ENCODE measurements at regions not wholly inside any gene's neighbourhood (a gene's known extent, or its start where the extent isn't known, plus 50 kb on each side); places are given as distances from the start of the nearest gene placed in this dataset.
"Not testable (repeated sequence)": the region's sequence is repeated elsewhere in the genome, so short reads cannot be mapped to it uniquely, and the experiment has no call there.

GRCh38 chr17:68097161-68097805 lies 61.7 kb downstream of the KPNA2 start:
- Histone ChIP-seq H2AFZ (peak overlapping the region; percentile 28), H3K9ac (no peak overlapping the region), H3K4me2 (ENCODE audit: low read length) (no peak overlapping the region), H3K27me3 (ENCODE audit: control insufficient read depth, insufficient read depth, low read length) (no peaks in the 10 kb centered on the region), H3K36me3 (ENCODE audit: control insufficient read depth, insufficient read depth, low read length) (no peaks in the 10 kb centered on the region), H3K79me2 (peaks cover 1% of the 10 kb centered on the region), H3K27ac (no peak overlapping the region), H3K9me3 (ENCODE audit: control insufficient read depth, low read length) (no peaks in the 10 kb centered on the region), H3K4me1 (no peaks in the 10 kb centered on the region), H3K4me3 (ENCODE audit: low read depth, low read length) (no peak overlapping the region)
- TF ChIP-seq, protein P1, sequence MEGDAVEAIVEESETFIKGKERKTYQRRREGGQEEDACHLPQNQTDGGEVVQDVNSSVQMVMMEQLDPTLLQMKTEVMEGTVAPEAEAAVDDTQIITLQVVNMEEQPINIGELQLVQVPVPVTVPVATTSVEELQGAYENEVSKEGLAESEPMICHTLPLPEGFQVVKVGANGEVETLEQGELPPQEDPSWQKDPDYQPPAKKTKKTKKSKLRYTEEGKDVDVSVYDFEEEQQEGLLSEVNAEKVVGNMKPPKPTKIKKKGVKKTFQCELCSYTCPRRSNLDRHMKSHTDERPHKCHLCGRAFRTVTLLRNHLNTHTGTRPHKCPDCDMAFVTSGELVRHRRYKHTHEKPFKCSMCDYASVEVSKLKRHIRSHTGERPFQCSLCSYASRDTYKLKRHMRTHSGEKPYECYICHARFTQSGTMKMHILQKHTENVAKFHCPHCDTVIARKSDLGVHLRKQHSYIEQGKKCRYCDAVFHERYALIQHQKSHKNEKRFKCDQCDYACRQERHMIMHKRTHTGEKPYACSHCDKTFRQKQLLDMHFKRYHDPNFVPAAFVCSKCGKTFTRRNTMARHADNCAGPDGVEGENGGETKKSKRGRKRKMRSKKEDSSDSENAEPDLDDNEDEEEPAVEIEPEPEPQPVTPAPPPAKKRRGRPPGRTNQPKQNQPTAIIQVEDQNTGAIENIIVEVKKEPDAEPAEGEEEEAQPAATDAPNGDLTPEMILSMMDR (IDR thresholded peaks at IDR 0.05) = no peak

GRCh38 chr17:68099341-68099753 lies 63.8 kb downstream of the KPNA2 start:
- H3K9me3 ChIP-seq (ENCODE audit: control insufficient read depth, low read length); H2AFZ ChIP-seq; H3K36me3 ChIP-seq (ENCODE audit: control insufficient read depth, insufficient read depth, low read length); H3K4me2 ChIP-seq (ENCODE audit: low read length); H3K9ac ChIP-seq; H3K4me1 ChIP-seq; H3K4me3 ChIP-seq (ENCODE audit: low read depth, low read length); H3K27me3 ChIP-seq (ENCODE audit: control insufficient read depth, insufficient read depth, low read length); H3K27ac ChIP-seq; H3K79me2 ChIP-seq: not testable (repeated sequence)

GRCh38 chr17:68100000-68100641 lies 64.6 kb downstream of the KPNA2 start:
- H3K4me3 ChIP-seq (ENCODE audit: low read depth, low read length) = no peak overlapping the region
- no peak overlapping the region for H3K4me2 ChIP-seq (ENCODE audit: low read length)
- TF ChIP-seq, protein P1 (IDR thresholded peaks at IDR 0.05) = no peak
- no peak overlapping the region for H3K27ac ChIP-seq
- no peak overlapping the region for H3K9ac ChIP-seq
- H3K4me1 ChIP-seq = peaks cover 4% of the 10 kb centered on the region
- H3K9me3 ChIP-seq (ENCODE audit: control insufficient read depth, low read length) = no peaks in the 10 kb centered on the region
- no peaks in the 10 kb centered on the region for H3K27me3 ChIP-seq (ENCODE audit: control insufficient read depth, insufficient read depth, low read length)
- no peak overlapping the region for H2AFZ ChIP-seq
- H3K36me3 ChIP-seq (ENCODE audit: control insufficient read depth, insufficient read depth, low read length) = no peaks in the 10 kb centered on the region
- H3K79me2 ChIP-seq = peaks cover 5% of the 10 kb centered on the region

- Histone ChIP-seq H3K79me2 (peaks cover 15% of the 10 kb centered on the region), H2AFZ (peak overlapping the region; percentile 80), H3K9me3 (ENCODE audit: control insufficient read depth, low read length) (no peaks in the 10 kb centered on the region), H3K4me3 (ENCODE audit: low read depth, low read length) (peak overlapping the region; percentile 83), H3K9ac (peak overlapping the region; percentile 91), H3K4me1 (peaks cover 4% of the 10 kb centered on the region), H3K4me2 (ENCODE audit: low read length) (peak overlapping the region; percentile 91), H3K27me3 (ENCODE audit: control insufficient read depth, insufficient read depth, low read length) (no peaks in the 10 kb centered on the region), H3K36me3 (ENCODE audit: control insufficient read depth, insufficient read depth, low read length) (no peaks in the 10 kb centered on the region), H3K27ac (peak overlapping the region; percentile 77)
- TF ChIP-seq, protein P1 (IDR thresholded peaks at IDR 0.05) = no peak
These were observed 65.8 kb downstream of the KPNA2 start for GRCh38 chr17:68101075-68101986.

DNA sequence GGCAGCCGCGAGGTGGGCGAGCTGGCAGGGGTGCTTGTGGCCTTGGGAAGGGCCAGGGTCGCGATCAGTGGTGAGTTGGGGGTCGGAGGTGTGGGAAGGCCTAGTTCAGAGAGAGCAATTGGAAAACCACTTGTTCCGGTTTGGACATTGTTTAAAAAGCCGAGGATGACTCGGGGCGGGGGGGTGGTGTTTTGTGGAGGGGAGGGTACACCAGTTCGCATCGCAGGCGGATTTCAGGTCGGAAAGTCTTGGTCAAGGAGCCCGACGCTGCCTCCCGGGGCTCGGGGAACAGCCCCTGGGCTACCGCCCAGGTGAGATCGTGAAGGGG lies 66.4 kb downstream of the KPNA2 start:
- H3K79me2 ChIP-seq = peaks cover 17% of the 10 kb centered on the region
- TF ChIP-seq, protein P1 (IDR thresholded peaks at IDR 0.05) = no peak
- H3K4me1 ChIP-seq = peaks cover 4% of the 10 kb centered on the region
- H3K4me2 ChIP-seq (ENCODE audit: low read length) = peak overlapping the region; percentile 91
- peak overlapping the region; percentile 80 for H2AFZ ChIP-seq
- no peaks in the 10 kb centered on the region for H3K27me3 ChIP-seq (ENCODE audit: control insufficient read depth, insufficient read depth, low read length)
- H3K27ac ChIP-seq = peak overlapping the region; percentile 77
- H3K9ac ChIP-seq = peak overlapping the region; percentile 91
- H3K4me3 ChIP-seq (ENCODE audit: low read depth, low read length) = peak overlapping the region; percentile 83
- no peaks in the 10 kb centered on the region for H3K36me3 ChIP-seq (ENCODE audit: control insufficient read depth, insufficient read depth, low read length)
- no peaks in the 10 kb centered on the region for H3K9me3 ChIP-seq (ENCODE audit: control insufficient read depth, low read length)
